CD4-positive, alpha-beta T cell treated with Interleukin-12 subunit alpha and Interleukin-12 subunit beta, for 1 hour (primary cell): ENCODE measurements at regions not wholly inside any gene's neighbourhood (a gene's known extent, or its start where the extent isn't known, plus 50 kb on each side); places are given as distances from the start of the nearest gene placed in this dataset.
"Not testable (repeated sequence)": the region's sequence is repeated elsewhere in the genome, so short reads cannot be mapped to it uniquely, and the experiment has no call there.

Experiments
- DNase-seq: peaks from one replicate; pipeline ENCODE4 v3.0.0-alpha.2; 2020

GRCh38 chr1:9442278-9442846, 96.9 kb upstream of the SLC25A33 start:
- no peak for DNase-seq

GRCh38 chr1:9442986-9443385, 96.3 kb upstream of the SLC25A33 start:
- DNase-seq, result no peak

- DNase-seq, result no peak
Measured at GRCh38 chr1:9443913-9444445, 95.3 kb upstream of the SLC25A33 start.

- no peak for DNase-seq
Measured at GRCh38 chr1:9444532-9444931, 94.7 kb upstream of the SLC25A33 start.

GRCh38 chr1:9445081-9445480, 94.2 kb upstream of the SLC25A33 start:
- DNase-seq, result not testable (repeated sequence)

GRCh38 chr1:9447215-9447960, 91.9 kb upstream of the SLC25A33 start:
- DNase-seq, result no peak

DNA sequence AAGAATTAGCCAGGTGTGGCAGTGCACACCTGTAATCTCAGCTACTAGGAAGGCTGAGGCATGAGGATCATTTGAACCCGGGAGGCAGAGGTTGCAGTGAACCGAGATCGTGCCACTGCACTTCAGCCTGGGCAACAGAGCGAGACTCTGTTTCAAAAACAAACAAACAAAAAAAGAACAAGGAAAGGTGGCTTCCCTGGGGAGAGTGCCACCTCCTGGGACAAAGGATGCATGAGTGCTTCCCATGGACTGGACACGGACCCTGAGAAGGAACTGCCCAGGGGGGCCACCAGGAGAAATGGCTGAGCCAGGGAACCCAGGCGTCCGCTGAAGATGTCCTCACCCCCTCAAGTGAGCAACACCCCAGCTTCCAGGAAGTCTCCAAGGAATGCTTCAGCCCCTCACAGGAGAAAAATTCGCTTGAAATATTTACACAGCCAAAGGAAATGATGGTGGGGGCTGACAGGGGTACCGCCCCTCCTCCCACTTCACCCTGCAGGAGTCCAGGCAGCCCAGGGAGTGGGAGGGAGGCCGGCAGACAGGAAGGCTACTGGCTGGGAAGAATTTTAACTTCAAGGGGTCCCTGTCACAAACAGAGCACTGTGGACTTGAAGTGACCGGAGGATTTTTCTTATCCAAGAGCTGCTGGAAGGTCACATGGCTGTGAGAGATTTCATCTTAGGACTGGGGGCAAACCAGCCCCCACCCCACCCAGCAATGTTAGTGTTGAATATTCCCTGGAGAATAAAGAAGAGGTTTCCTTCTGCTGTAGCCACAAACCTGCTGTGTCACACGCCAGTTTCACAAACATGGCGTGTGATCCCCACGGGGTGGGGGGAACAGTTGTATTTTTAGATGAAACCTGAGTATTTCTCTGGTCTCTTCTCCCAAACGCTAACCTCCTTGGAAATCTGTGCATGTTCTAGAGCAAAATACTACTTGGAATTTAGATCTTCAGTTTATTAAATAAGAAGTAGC, 90.8 kb upstream of the SLC25A33 start:
- no peak for DNase-seq

DNA sequence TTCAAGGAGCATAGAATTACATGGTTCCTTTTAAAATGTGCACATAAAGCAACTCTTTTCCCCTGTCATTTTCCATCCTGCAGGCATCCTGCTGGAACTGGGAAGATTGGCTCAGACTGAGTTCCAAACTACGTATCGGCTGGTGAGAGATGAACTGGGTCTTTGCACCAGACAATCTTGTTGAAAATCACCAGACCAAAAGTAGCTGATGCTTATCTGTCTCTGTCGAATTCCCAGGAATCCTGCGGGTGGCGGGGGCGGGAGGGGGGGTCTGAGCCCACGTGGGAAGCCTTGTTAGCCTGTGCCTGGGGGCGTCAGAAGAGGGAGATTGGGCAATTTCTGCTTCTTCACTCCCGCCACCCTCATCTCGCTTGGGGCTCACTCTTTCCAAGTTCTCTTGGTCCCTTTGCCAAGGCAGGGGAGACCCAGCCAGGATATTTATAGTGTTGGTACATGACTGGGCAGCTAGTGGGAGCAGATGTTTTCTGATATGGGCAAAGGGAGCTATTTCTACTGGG, 90.1 kb upstream of the SLC25A33 start:
- DNase-seq, result no peak

- no peak for DNase-seq
Measured at GRCh38 chr1:9449976-9450696, 89.1 kb upstream of the SLC25A33 start.

DNA sequence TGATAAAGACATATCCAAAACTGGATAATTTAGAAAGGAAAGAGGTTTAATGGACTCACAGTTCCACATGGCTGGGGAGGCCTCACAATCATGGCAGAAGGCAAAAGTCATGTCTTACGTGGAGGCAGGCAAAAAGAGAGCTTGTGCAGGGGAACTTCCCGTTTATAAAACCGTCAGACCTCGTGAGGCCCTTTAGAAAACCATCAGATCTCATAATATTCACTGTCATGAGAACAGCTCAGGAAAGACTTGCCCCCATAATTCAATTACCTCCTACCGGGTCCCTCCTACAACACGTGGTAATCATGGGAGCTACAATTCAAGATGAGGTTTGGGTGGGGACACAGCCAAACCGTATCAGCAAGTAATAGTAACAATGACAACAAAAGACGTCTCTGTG, 88.2 kb upstream of the SLC25A33 start:
- DNase-seq, result no peak

DNA sequence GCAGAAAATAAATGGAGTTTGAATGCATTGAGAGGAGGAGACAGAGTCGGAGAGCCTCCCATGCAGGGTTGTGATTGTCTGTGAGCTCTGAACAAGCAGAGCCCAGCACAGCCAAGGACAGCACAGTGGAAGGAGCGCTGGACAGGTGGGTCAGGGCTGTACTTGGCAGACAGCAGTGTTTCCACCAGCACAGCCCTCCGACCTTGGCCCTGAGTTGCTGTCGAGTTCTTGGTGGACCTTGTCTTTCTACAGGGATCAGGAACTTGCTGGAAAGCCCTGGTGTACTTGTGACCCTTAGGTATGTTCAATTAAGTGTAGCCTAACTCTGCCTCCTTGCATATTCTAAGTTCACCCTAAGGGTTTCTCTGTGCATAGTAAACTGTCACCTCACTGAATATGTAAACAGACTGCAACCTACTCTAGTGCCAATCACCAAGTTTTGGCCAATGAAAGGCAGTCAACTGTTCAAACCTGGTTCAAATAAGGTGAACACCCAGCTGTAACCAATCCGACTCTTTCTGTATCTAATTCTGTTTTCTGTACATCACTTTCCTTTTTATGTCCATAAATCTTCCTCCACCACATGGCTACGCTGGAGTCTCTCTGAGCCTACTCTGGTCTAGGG, 86.6 kb upstream of the SLC25A33 start:
- DNase-seq, result no peak

DNA sequence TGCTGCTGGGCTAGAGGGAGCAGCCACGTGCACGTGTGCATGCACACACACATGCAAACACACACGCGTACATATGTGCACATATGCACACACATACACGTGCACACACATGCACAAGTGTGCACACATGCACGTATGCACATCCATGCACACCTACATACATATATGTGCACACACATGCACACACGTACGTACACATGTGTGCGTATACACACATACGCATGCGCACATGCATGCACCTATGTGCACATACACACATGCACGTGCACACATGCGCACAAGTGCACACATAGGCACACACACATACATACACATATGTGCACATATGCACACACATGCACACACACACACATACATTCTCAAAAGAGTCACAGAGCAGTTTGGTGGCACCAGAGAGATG, 85.9 kb upstream of the SLC25A33 start:
- no peak for DNase-seq

GRCh38 chr1:9453779-9454418, 85.4 kb upstream of the SLC25A33 start:
- no peak for DNase-seq

GRCh38 chr1:9454494-9455066, 84.7 kb upstream of the SLC25A33 start:
- no peak for DNase-seq

- peak; percentile 66 for DNase-seq
Measured at GRCh38 chr1:9455487-9456234, 83.6 kb upstream of the SLC25A33 start.

DNA sequence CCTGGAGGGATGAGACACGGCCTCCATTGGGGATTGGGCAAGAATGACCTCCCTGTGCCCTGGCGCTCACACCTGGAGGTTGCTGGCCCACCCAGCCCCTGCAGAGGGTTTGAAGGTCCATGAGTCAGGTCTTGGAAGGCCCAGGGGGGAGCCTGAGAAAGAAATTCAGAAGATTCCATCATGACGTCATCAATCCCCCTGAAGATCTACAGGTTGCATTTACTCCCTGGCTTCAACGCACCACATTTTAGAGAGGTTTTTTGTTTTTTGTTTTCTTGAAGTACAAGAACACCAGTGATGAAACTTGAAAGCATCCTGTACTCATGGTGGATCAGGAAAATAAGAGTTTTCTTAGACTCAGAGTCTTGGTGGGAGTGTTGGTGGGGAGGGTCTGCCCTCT, 82.4 kb upstream of the SLC25A33 start:
- no peak for DNase-seq

DNA sequence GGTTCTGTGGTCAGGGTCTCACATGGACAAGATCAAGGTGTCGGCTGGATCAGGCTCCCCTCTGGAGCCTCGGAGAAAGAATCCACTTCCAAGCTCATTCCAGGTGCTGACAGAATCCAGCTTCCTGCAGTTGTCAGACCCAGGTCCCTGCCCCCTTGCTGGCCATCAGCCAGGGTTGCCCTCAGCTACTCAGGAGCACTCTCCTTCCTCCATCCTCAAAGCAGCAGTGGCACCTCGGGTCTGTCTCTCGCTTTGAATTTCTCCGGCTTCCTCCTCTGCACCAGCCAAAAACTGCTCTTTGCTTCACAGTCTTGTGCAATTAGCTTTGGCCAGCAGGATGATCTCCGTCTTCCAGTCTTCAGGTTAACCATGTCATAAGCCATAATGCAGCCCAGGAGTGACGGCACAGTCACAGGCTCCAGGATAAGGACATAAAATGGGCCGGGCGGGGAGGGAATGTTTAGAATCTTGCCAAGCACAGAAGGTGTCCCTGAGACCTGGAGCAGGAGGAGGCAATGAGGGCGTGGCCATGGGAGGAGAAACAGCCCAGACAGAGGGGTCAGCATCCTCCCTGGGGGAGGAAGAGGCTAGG, 79.4 kb upstream of the SLC25A33 start:
- no peak for DNase-seq

DNA sequence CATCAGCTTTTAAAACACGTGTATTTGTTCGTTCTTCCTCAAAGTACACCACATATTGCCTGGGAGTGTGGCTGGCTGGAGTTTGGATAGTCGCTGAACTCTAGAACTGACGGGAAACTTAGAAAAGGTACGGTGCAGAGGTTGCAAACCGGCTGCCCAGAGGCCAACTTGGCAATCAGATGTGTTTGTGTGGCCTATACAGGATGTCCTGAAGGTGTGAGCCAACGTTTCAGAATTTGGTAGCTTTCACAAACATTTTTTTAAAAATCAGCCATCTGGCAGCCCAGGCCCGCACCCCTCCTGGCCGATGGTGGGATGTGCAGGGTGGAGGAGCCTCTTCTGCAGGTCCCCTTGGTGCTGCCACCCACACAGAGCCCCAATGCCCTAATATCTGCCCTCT, 73.6 kb upstream of the SLC25A33 start:
- DNase-seq, result no peak

DNA sequence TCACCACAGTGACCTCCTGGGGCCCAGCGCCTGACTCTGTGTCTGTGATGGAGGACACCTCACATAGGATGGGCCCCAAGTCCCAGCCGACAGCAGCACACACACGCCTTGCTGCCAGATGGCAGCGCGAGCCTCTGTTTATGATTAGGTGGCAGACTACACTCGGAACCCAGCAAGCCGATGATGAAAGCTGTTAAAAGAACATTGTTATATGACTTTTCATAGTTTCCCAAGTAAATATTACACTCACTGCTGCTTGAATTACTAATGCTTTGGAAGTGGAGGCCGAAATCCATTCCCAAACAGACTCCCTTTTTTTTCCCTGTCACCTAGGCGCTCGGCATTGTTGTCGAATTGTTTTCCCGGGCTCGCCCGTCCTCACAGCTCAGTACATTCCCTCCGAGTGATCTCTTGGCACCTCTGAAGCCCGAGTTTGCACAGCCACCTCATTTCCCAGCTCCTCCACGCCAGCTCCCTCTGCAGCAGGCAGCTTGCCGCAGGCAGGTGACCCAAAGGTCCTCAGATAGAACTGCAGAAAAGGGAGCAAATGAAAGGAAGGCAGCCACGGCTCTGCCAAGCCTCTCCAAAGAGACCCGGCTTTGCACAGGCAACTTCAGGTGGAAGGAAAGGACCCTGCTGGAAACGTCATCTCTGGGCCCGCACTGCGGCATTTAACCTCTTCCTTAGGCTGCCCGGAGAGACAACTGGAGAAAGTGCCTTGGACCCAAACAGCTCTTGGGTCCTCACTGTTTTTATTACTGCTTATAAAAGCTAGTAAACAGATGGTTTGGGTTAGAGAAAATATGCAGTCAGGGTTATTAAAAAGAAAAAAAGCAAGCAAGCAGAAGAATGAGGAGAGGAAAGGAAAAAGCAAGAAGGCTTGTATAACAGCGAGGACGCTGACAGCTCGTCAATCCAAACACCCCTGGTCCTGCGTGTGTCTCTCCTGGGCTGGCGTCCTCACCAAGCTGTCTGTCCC, 72.2 kb upstream of the SLC25A33 start:
- DNase-seq, result no peak
